NCI-H748 (cell line): ENCODE measurements at regions not wholly inside any gene's neighbourhood (a gene's known extent, or its start where the extent isn't known, plus 50 kb on each side); places are given as distances from the start of the nearest gene placed in this dataset.
A peak's percentile ranks its signal among the peaks of the same experiment; 100 is the strongest.

Source experiments
- DNase-seq: peaks from one replicate; lab custom pipeline; 2025; ENCODE audit not compliant: unreplicated experiment; lab: John Stamatoyannopoulos, UW

- DNase-seq, result peak; percentile 89
Measured at GRCh38 chr9:73548201-73548600, 396.5 kb downstream of the ANXA1 start.

DNA sequence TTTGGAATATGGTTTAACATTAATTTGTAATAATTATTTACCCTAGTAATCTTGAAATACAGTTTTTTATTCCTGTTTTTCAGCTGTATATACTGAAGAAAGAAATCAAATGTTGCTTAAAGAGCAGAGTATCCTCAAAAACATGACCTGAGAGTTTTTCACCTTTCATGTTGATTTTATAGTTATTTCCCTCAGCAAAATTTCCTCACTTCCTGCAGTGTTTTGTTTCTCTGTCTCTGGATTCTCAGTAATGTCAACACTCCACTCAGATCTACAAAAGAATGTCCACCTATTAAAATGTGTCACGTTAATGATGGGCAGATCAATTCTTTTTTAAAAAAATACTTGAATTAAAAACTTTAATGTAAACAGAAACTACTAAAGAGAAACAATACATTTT is 398.3 kb downstream of the ANXA1 start:
- peak; percentile 53 for DNase-seq

DNA sequence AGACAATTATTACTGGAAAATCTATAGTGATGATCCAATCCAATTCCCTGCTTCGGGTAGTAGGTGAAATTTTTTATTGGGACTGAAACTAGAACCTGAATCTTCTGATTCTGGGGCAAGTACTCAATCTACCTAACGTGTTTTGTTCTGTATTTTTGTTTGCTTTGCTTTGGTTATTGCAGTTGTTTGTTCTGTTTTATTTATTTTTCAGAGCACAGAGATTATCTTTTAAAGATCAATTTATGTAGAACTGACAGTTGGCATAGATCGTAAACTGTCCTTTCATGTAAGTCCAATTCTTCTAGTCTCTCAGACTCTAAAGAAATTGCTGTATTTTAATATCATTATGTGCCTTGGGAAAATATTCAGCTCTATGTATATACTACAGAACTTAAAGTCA is 401.6 kb downstream of the ANXA1 start:
- DNase-seq, result no peak

GRCh38 chr9:73558471-73558870 is 406.8 kb downstream of the ANXA1 start:
- no peak for DNase-seq

GRCh38 chr9:73565026-73565425 is 413.4 kb downstream of the ANXA1 start:
- DNase-seq, result no peak

GRCh38 chr9:73565833-73566465 is 414.3 kb downstream of the ANXA1 start:
- peak; percentile 74 for DNase-seq

DNA sequence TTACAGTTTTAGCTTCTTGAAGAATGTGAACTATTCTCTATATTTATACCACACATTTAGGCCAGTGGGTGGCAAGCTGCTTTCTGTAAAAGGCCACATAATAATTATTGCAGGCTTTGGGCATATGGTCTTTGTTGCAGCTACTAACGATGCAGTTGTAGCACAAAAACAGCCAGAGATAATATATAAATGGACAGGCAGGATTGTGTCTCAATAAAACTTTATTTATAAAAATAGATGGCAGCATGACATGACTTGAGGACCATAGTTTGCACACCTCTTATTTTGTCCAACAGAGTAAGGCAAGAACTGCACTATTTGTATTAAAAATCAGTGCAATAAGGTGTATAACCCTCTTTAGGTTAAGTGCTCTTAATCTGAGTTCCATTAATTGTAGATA is 415.0 kb downstream of the ANXA1 start:
- no peak for DNase-seq

- peak; percentile 31 for DNase-seq
Measured at GRCh38 chr9:73573235-73573634, 421.6 kb downstream of the ANXA1 start.

- no peak for DNase-seq
Measured at GRCh38 chr9:73575101-73576060, 423.7 kb downstream of the ANXA1 start.

- peak; percentile 89 for DNase-seq
Measured at GRCh38 chr9:73577848-73578247, 426.2 kb downstream of the ANXA1 start.

DNA sequence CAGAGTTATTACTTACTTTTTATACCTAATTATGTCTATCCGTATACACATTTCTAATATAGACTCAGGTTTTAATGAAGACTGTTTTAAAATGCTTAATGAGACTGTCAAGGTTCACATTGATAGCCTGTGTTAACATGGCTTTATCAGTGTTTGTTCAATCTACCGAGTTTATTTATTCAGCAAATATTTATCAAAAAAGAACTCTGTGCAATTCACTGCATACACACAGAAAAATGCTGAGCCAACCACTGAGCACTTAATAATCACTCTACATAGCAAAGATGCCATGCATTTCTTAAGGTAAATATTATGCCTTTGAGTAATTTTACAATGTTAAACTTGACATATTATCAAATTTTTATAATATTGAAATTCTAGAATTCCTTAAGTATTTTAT is 428.2 kb downstream of the ANXA1 start:
- DNase-seq, result peak; percentile 63

- DNase-seq, result no peak
Measured at GRCh38 chr9:73583576-73583975, 431.9 kb downstream of the ANXA1 start.

DNA sequence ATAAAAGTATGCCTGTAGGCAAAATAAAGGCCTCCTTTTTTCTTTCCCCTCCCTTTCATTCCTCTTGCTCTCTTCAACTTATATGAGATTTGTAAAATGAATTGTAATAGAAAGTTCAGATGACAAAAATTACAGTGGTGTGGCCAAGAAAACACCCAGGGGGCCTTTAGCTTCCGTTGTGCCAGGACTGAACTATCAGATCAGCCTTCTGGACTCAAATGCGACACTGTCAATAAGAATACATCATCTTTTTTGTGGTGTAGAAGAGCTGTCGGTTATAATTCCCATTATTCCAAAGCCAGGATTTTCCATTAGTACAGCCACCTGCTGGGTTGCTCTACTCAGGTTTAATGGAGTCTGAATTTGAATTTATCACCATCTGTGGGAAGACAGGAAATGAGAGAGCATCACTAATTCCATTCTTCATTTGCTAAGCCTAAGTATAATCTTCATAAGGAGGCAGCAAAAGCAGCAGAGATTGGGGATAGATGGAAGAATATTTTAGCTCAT is 443.4 kb downstream of the ANXA1 start:
- DNase-seq, result peak; percentile 91

GRCh38 chr9:73596321-73596720 is 444.7 kb downstream of the ANXA1 start:
- peak; percentile 13 for DNase-seq

GRCh38 chr9:73597039-73597438 is 445.4 kb downstream of the ANXA1 start:
- DNase-seq, result peak; percentile 30

GRCh38 chr9:73597771-73598170 is 446.1 kb downstream of the ANXA1 start:
- DNase-seq, result peak; percentile 94

DNA sequence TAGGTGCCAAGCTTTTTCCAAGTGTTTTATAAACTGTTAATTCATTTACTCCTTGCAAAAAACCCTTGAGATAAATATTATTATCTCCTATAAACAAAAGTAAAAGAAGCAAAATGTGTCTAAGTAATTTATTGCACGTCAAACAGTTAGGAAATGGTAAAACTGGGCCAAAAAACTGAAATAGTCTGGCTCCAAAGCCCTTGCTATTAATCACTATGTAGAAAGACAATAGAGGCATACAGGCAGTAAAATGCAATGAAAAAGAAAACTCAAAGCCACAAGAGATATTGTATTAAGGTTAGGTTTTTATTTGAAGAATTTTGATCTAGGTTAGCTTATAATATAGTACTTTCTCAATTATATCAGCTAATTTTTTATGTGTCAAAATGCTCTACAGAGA is 457.7 kb downstream of the ANXA1 start:
- no peak for DNase-seq

DNA sequence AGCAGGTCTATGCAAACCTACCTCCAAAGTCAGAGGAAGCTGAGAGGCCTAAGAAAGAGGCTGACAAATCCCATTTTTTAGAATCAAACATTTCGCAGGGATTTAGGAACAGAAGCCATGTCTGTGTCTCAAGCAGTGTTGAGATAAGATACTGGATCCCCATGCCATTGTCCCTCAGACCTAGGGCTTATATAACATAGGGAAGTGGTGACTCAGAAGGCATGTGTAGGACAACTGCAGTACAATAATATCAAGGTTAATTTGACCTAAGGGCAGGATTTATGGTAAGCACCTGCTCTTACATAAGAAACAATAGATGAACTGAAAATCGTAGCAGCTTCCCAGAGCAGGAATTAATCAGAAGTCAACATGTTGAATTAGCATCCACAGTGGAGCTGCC is 459.4 kb downstream of the ANXA1 start:
- DNase-seq, result peak; percentile 43

DNA sequence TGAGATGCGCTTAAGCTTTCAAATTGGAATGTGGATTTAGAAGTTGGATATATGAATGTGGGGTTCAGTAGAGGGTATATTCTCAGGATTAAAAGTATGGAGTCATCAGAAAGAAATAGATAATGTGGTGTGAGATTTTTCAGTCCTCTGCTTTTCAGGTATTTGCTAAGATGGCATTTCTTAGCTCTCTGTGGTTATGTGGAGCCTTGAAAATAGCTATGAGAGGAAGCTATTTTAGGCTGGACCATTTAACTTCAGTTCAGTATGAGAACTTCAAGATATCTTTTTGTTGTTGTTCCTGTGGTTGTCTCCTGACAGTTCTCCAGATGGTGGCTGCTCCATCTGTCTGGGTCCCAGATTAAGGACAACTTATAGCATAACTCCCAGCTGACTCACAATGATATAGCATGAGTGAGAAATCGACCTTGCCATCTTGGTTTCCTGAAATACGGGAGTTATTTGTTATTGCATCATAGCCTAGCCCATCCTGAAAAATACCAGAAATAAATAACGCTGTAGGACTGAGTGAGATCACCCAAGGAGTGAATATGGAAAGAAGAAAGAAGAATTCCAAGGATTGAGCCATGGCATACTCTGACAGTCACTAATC is 461.5 kb downstream of the ANXA1 start:
- no peak for DNase-seq

GRCh38 chr9:73615557-73615956 is 463.9 kb downstream of the ANXA1 start:
- no peak for DNase-seq

DNA sequence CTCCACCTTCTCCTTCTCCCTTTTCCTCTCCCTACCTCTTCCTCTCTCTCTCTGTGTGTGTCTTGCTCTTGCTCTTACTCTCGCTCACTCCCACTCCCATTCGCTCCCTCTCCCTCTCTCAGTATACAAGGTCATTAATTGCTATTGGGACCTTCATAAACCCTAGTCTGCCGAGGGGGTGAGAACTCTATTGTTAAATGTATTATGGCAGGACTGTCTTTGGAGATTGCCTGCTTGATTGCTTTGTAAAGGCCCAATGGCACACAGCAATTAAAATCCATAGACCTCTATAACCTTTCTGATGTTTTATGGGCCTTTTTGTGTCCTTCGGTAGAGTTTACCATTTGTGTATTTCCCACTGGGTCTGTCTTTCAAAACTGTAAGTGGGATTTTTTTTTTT is 465.9 kb downstream of the ANXA1 start:
- DNase-seq, result no peak

GRCh38 chr9:73640971-73641370 is 489.3 kb downstream of the ANXA1 start:
- DNase-seq, result no peak
